ENCODE measurements at regions not wholly inside any gene's neighbourhood (a gene's known extent, or its start where the extent isn't known, plus 50 kb on each side); places are given as distances from the start of the nearest gene placed in this dataset.
"Not testable (repeated sequence)": the region's sequence is repeated elsewhere in the genome, so short reads cannot be mapped to it uniquely, and the experiment has no call there.

DNA sequence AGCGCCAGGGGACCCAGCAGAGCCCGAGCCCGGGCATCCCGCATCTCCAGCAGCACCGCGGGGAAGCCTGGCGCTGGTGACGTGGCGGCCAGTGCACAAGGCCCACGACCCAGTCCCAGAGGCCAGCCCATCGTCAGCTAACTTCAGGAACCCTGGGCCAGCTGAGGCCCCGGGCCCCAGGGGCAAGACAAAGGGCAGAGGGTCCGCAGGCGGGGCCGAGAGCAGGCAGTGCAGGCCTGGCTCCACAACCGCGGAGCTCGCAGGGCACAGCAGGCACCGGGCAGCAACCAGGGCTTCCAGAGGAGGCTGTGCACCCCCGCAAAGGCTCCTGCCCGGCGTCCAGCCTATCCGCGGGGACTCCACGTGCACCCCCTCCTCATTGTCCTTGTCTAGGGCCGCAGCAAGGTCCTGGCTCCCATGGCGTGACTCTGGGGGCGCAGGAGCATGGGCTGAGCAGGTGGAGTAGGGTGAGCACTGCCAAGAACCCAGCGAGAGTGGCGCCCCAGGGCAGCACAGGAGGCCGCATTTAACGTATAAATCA lies 352.5 kb downstream of the KCNJ18 start:
- H3K27ac ChIP-seq, result not testable (repeated sequence)

DNA sequence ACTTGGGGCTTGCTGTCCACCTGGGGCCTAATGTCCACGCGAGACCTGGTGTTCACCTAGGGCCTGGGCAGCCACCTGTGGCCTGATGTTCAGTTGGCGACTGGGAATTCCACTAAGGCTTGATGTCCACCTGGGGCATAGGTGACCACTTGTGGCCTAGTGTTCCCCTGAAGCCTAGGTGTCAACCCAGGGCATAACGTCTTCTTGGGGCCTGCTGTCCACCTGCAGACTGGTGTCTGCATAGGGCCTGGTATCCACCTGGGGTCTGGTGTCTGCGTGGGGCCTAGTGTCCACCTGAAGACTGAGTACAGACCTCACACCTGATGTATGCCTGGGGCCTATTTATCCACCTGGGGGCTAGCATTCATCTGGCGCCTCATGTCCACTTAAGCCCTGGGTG lies 355.2 kb downstream of the KCNJ18 start:
- H3K27ac ChIP-seq, result not testable (repeated sequence)

DNA sequence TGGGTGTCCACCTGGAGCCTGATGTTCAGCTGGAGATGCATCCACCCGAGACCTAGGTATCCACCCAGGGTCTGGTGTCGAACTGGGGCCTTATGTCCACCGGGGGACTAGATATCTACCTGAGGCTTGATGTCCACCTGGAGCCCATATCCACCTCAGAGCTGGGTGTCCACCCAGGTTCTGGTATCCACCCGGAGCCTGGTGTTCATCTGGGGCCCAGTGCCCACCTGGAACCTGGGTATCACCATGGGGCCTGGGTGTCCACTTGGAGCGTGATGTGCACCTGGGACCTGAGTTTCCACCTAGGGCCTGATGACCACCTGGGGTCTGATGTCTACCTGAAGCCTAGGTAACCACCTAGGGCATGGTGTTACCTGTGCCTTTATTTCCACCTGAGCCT lies 355.9 kb downstream of the KCNJ18 start:
- H3K27ac ChIP-seq, result not testable (repeated sequence)

DNA sequence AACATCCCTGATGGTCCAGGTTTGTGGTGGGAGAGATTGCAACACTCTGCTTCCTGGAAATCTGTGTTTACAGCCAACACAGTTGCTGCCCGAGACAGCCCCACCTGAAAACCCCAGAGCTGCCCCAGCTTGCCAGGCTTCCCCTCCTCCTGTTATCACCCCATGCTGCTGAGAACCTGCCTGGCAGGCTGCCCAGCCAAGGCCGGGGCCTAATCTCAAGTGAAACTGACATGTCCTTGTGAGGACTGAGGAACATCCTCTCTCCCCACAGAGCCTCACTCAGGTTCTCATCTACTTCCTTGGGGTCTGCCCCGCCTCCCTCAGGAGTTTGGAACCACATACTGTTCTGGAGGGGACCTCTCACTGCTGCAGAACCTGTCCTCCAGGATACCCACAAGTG lies 358.4 kb downstream of the KCNJ18 start:
- not testable (repeated sequence) for H3K27ac ChIP-seq

DNA sequence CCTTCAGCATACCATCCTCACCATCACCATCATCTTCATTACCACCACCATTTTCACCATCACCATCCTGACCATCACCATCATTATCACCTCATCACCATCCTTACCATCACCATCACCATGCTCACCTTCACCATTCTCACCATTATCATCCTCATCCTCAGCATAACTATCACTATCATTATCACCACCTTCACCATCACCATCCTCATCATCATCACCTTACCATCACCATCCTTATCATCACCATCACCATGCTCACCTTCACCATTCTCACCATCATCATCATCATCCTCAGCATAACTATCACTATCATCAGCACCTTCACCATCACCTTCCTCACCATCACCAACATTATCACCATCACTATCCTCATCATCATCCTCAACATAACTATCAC lies 360.4 kb downstream of the KCNJ18 start:
- not testable (repeated sequence) for H3K27ac ChIP-seq

DNA sequence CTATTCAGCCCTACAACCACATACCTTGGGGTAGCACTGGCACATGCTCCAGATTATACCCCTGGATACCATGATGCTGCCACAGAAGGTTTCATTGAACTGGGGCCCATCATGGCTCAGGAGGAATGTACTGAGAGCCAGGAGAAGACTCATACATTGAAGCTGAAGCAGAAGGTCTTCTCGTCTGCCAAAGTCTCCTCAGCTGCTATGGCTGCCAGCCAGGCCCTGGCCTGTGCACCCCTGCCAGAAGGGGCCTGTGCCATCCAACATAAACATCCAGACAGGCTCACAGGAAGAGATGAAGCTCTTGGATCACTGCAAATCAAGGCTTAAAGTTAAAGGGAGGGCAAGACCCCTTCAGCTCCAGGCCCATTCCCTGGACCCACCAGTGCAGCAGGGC lies 364.2 kb downstream of the KCNJ18 start:
- H3K27ac ChIP-seq, result not testable (repeated sequence)

DNA sequence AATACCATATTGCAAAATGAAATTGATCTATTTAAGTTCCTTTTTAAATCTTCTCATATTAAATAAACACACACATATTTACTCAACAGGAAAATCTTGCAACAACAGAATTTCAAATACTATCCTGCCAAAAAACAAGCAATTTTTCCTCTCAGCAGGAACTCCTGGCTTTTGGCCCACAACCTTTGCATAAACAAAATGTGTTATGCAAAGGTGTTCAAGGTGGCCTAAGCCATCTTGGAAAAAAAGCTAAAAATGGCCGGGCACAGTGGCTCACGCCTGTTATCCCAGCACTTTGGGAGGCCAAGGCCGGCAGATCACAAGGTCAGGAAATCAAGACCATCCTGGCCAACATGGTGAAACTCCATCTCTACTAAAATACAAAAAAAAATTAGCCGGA lies 383.6 kb downstream of the KCNJ18 start:
- H3K27ac ChIP-seq, result not testable (repeated sequence)

DNA sequence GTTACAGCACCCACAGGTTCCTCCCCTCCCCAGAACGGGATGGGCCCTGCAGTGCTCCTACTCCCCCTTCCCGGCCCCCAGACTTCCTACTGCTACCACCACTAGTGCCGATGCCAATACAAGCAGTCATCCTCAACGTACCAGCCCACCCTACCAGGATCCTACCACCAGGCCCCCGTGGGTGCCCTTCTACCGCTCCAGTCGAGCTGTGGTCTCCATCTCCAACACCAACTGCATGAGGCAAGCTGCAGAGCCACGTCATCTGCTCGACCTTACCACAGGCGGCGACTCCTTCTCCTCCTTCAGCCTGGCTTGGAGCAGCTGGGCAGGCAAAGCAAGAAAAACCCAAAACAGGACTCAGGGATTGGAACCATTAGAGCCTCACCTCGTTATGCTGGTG lies 396.3 kb downstream of the KCNJ18 start:
- H3K27ac ChIP-seq, result not testable (repeated sequence)

DNA sequence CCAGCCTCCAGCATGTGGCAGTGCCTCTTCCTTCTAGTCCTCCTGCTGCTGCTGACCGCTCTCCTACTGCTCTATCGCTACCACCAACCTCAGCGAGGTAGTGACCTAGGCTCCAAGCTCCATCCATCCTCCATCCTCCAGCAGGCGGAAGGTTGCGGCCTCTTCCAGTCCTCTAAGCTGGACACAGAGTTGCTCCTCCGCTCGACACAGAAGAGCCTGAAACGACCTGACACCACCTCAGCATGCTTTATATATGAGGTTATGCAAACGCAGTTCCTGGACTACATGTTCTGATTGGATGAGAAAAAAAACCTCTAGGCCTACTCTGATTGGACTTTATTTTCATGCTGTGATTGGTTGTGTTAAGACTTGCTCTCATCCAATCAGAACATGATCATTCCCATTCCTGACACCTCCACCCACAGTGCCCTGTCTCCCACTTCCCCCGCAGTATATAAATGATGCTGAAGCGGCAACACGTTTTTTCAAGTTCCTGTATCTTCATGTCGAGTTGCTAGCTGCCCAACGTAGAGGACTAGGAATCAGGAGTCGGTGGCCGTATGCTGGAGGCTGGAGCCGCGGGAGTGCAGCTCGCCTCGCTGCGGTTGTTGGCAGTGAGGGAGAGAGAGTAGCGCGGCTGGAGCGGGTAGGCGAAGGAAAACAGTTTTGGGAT lies 398.1 kb downstream of the KCNJ18 start:
- TF ChIP-seq, protein P1, sequence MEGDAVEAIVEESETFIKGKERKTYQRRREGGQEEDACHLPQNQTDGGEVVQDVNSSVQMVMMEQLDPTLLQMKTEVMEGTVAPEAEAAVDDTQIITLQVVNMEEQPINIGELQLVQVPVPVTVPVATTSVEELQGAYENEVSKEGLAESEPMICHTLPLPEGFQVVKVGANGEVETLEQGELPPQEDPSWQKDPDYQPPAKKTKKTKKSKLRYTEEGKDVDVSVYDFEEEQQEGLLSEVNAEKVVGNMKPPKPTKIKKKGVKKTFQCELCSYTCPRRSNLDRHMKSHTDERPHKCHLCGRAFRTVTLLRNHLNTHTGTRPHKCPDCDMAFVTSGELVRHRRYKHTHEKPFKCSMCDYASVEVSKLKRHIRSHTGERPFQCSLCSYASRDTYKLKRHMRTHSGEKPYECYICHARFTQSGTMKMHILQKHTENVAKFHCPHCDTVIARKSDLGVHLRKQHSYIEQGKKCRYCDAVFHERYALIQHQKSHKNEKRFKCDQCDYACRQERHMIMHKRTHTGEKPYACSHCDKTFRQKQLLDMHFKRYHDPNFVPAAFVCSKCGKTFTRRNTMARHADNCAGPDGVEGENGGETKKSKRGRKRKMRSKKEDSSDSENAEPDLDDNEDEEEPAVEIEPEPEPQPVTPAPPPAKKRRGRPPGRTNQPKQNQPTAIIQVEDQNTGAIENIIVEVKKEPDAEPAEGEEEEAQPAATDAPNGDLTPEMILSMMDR (conservative IDR thresholded peaks at IDR 0.05), result no peak
- no peak overlapping the region for H3K27ac ChIP-seq

DNA sequence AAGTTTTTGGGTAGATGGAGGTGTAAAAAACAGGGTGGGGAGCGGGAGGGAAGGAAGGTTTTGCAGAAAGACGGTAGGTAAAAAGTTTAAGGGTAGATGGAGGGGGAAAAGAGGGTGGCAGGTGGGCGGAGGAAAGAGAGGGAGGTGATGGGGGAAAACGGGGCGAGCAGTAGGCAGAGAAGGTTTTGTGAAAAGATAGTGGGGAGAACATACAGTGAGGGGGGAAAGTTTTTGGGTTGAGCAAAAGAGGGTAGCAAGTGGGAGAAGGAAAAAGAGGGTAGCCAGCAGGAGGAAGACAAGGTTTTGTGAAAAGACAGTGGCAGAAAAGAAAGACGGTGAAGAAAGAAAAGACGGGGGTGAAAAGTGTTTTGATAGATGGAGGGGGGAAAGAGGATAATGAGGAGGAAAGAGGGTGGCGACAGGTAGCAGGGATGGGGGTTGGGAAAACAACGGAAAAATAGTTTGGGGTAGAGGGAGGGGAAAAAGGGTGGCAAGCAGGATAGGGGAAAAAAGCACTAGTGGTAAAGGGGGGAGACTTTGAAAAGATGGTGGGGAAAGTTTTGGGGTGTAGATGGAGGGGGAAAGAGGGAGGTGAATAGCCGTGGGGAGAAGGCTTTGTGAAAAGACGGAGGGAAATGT lies 398.8 kb downstream of the KCNJ18 start:
- H3K27ac ChIP-seq, result not testable (repeated sequence)

DNA sequence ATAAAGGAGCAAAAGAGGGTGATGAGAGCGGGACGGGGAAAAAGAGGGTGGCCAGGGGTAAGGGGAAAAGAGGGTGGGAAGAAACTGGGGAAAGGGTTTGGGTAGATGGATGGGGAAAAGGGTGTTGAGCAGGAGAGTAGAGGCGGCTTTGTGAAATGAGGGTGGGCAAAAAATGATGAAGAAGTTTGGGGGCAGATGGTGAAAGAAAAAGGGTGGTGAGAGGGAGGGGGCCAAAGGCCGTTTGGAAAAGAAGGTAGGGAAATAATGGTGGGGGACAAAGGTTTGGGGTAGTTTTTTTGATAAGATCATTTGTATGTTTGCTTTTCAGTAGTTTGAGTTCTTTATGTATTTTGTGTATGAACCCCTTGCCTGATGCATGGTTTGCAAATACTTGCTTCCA lies 399.5 kb downstream of the KCNJ18 start:
- H3K27ac ChIP-seq, result not testable (repeated sequence)

DNA sequence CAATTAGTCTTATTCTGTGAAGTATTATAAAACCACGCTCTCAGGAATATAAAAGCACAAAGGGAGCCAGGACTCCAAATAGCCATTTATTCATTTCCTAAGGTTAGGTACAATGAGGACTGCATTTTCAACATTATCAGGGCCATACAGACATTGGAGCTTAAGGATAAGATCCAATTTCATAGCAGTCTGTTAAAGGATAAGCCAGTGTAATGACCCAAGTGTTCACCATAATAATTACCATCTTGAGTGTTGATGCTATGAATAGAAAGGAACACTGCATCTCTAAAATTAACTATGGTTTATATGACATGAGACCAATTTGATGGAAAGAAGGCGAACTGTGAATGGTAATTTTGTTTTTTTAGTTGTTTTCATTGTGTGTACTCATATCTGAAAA lies 403.1 kb downstream of the KCNJ18 start:
- H3K27ac ChIP-seq, result not testable (repeated sequence)

DNA sequence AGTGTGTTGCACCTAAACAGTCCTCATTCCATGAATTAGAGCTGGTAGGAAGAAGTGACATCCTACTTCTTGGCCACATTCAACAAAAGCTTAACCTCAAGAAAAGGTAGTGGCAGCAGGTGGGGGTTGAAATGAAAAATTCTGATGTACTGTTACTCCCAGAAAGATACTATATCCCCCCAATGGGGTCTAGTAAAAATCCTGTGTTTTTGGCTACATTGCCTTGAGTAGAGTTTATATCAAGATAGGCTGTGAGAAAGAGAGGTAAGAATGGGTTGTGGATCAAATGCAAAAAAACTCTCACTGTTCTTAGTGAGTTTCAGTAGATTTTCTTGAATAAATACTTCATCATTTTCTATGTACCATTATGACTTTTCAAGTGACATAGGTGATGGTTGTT lies 407.3 kb downstream of the KCNJ18 start:
- not testable (repeated sequence) for H3K27ac ChIP-seq

DNA sequence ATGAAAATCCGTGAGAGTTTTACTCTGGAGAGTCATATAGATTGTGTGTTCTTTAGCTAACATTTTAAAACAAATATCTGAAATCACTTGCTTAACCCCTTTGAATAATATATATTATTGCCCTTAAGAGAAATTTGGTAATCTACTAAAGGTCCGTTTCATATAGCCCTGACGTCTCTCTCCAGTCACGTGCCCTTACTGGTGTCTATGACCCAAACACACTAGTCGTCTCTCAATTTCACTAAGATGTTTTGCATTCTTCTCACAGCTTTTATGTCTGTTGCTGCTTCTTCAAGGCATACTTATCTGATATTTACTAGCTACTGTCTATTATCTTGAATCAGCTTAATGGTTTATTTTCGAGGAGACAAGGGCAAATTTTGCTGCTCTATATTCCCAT lies 409.9 kb downstream of the KCNJ18 start:
- H3K27ac ChIP-seq, result no peak overlapping the region
- TF ChIP-seq, protein P1 (conservative IDR thresholded peaks at IDR 0.05), result no peak

DNA sequence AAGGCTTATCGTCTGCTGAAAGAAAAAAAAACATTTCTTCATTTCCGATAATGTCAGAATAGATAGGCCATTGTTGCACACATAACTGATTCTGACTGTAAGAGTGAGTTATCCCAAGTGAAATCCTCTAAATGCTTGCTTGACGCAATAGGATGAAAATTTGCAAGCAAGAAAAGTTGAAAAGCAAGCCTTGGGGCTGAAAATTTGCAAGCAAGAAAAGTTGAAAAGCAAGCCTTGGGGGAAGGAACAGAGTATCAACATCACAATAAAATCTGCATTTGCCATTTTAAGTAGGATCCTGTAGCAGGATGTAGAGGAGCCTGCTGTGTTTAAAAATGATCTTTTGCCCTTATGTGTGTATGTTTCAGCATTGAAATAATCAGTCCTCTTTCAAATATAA lies 424.4 kb downstream of the KCNJ18 start:
- H3K27ac ChIP-seq, result not testable (repeated sequence)

DNA sequence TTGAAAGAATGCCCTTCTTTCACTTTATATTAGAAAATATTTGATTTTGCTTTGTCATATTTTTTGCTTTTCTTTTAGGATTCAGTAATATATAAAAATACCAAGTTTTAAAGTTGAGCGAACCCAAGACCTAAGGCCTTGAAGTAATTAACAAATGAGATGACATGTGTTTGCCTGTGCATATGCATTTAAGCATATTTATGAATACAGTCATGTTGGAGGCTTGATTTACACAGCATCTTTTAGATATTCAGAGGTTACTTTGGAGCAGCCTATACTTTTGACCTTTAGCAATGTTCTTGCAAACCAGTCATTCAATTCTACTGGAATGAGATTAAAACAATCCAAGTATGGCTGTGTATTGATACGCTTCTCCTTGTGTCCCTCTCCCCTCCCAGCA lies 425.1 kb downstream of the KCNJ18 start:
- not testable (repeated sequence) for H3K27ac ChIP-seq

DNA sequence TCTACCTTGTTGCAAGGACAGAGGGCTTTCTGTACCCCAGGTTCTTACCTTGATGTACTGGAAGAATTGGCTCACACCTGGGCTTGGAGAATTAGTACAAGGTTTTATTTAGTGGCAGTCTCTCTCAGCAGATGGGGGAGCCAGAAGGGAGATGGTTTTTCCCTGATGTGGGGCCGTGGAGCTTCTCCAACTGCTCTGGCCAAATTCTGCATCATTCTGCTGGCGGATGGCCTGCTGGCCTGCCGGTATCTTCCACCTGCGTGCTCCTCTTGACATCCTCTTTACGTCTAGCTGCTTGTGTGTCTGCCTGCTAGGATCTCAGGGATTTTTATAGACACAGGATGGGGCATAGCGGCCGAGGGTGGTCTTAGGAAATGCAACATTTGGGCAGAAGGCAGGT lies 426.7 kb downstream of the KCNJ18 start:
- H3K27ac ChIP-seq, result not testable (repeated sequence)

DNA sequence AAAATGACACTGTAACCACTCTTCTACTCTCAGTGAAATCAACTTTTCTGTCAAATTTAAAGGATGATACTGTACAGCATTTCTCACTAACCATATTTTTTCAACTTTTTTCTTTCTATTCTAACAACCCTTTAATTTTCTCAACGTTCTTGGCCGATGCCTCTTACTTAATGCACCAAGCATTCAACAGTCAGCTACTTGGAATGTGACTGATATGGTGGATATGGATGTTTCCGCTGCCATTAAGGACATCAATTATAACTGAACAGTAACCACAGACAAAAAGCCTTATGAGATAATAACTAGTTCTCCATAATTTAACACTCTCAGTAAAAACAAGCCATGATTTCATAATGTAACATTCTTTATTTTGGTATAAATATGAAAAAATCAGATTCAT lies 427.4 kb downstream of the KCNJ18 start:
- H3K27ac ChIP-seq, result not testable (repeated sequence)
